Sigmoid colon (tissue), 6 donors: ENCODE measurements at regions not wholly inside any gene's neighbourhood (a gene's known extent, or its start where the extent isn't known, plus 50 kb on each side); places are given as distances from the start of the nearest gene placed in this dataset.
"Not testable (repeated sequence)": the region's sequence is repeated elsewhere in the genome, so short reads cannot be mapped to it uniquely, and the experiment has no call there.

ENCODE experiments used
- DNase-seq: peaks from one replicate; pipeline ENCODE4 v3.0.0-alpha.2; 2019
- H3K27ac ChIP-seq, 4 donors: fragments of 200-600 bp; sonication (generic); one replicate each; pipeline ENCODE4 v1.5.1; 2016 to 2019; ENCODE audit warnings: mild to moderate bottlenecking in 1 of 4
- H3K27me3 ChIP-seq, 3 donors: fragments of 200-600 bp; sonication (generic); one replicate each; pipeline ENCODE4 v1.5.1; 2019; ENCODE audit warnings: mild to moderate bottlenecking in 1 of 3
- H3K36me3 ChIP-seq, 4 donors: fragments of 200-600 bp; sonication (generic); one replicate each; pipeline ENCODE4 v1.5.1; 2016 to 2019
- H3K4me1 ChIP-seq, 4 donors: fragments of 200-600 bp; sonication (generic); one replicate each; pipeline ENCODE4 v1.5.1; 2017 to 2019
- H3K4me3 ChIP-seq, 4 donors: fragments of 200-600 bp; sonication (generic); one replicate each; pipeline ENCODE4 v1.5.1; 2017 to 2019; ENCODE audit warnings: mild to moderate bottlenecking in 2 of 4, moderate library complexity in 1 of 4
- H3K9me3 ChIP-seq, 4 donors: fragments of 200-600 bp in 3 of 4; sonication (generic) in 3 of 4; one replicate each; pipeline versions ENCODE4 v1.5.1 to v1.6.1; 2013 to 2019
- EP300 ChIP-seq, 4 donors: sonication (generic); formaldehyde crosslinking; IDR thresholded peaks; one replicate each; pipeline ENCODE4 v1.6.1; 2017; ENCODE audit warnings: antibody characterized with exemption in 4 of 4
- POLR2A ChIP-seq, 2 donors: fragments of 450-650 bp; IDR thresholded peaks; one replicate each; pipeline ENCODE4 v1.6.1; 2016; ENCODE audit warnings: antibody characterized with exemption in 2 of 2, mild to moderate bottlenecking in 2 of 2, moderate library complexity in 2 of 2
- POLR2AphosphoS5 ChIP-seq, 4 donors: sonication (generic); formaldehyde crosslinking; IDR thresholded peaks; one replicate each; pipeline ENCODE4 v1.6.1; 2017; ENCODE audit warnings: antibody characterized with exemption in 4 of 4
- WGBS, 2 donors: extraction: QIAGEN DNeasy Blood & Tissue Kit; methylation state at CpG; one replicate each; pipeline ENCODE4 v1.1.7; 2013; 5-methylcytosine and 5-hydroxymethylcytosine counted together
- intact Hi-C: fragments of 100-400 bp; cut with DNase I; formaldehyde crosslinking; loops from one replicate; pipeline ENCODE4 v1.15.1; 2023
- TF ChIP-seq, protein P1 (sequence below), 4 experiments: fragments of 450-650 bp in 3 of 4; fragments of 200-600 bp in 1 of 4; IDR thresholded peaks; one replicate each; pipeline ENCODE4 v1.5.1; 2016 to 2019; ENCODE audit warnings: antibody characterized with exemption in 4 of 4, mild to moderate bottlenecking in 3 of 4, moderate library complexity in 2 of 4
- donor health status: healthy with polysubstance abuse.
- donor health status: healthy.

DNA sequence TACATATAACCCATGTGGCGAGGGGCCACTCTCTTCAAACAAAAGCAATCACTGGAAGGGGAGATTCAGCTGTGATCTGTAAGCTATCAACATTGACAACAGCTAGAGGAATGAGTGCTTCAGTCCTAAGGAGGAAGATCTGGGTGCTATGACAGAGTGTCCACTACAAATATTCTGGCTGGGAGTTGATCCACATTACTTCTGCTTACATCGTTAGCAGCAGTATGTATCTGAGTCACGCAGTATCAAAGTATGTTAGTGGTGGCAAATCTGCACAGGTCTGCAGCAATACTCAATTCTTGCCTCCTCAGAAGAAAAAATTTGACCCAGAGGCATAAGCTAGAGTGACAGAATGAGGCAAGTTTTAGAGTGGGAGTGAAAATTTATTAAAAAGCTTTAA is 267.0 kb downstream of the PTH2R start:
- 90 to 91% methylated on average over 3 of the region's 3 CpGs for WGBS, 2 donors
- Histone ChIP-seq H3K27me3 (no peaks in the 10 kb centered on the region), H3K4me3 (no peak overlapping the region), H3K36me3 (no peaks in the 10 kb centered on the region), H3K9me3 (no peaks in the 10 kb centered on the region), H3K27ac (no peak overlapping the region), H3K4me1 (no peaks in the 10 kb centered on the region)
- no peak for DNase-seq
- intact Hi-C loops, result no loop called here
- TF ChIP-seq, protein P1, sequence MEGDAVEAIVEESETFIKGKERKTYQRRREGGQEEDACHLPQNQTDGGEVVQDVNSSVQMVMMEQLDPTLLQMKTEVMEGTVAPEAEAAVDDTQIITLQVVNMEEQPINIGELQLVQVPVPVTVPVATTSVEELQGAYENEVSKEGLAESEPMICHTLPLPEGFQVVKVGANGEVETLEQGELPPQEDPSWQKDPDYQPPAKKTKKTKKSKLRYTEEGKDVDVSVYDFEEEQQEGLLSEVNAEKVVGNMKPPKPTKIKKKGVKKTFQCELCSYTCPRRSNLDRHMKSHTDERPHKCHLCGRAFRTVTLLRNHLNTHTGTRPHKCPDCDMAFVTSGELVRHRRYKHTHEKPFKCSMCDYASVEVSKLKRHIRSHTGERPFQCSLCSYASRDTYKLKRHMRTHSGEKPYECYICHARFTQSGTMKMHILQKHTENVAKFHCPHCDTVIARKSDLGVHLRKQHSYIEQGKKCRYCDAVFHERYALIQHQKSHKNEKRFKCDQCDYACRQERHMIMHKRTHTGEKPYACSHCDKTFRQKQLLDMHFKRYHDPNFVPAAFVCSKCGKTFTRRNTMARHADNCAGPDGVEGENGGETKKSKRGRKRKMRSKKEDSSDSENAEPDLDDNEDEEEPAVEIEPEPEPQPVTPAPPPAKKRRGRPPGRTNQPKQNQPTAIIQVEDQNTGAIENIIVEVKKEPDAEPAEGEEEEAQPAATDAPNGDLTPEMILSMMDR (IDR thresholded peaks at IDR 0.05), result no peak
- TF ChIP-seq EP300 (IDR thresholded peaks at IDR 0.05), result no peak
- no peak for TF ChIP-seq POLR2A (IDR thresholded peaks at IDR 0.05)
- no peak for TF ChIP-seq POLR2AphosphoS5 (IDR thresholded peaks at IDR 0.05)

DNA sequence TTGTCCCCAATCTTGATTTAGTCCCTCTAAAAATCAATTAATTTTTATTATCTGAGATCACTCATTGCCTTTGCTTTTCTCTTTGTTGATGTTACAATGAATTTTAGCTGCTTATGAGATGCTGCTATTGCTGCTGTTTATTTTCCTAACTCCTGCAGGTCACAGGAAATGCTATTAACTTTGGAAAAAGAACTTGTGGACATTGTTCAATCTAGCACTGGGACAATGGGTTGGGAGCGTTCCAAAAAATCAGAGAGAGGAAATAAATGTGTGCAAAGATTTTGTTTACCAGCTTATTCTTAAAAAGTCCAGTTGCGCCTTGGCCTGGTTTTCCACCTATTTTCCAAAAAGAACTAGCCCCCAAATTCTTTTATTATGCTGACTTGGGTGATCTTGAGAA is 268.3 kb downstream of the PTH2R start:
- Histone ChIP-seq H3K27ac (no peak overlapping the region), H3K9me3 (no peaks in the 10 kb centered on the region), H3K4me3 (no peak overlapping the region), H3K27me3 (no peaks in the 10 kb centered on the region), H3K4me1 (no peaks in the 10 kb centered on the region), H3K36me3 (no peaks in the 10 kb centered on the region)
- intact Hi-C loops, result no loop called here
- no peak for DNase-seq
- no peak for TF ChIP-seq POLR2AphosphoS5 (IDR thresholded peaks at IDR 0.05)
- TF ChIP-seq EP300 (IDR thresholded peaks at IDR 0.05), result no peak
- TF ChIP-seq, protein P1 (IDR thresholded peaks at IDR 0.05), result no peak
- WGBS, 2 donors, result 80 to 91% methylated on average over 2 of the region's 2 CpGs

DNA sequence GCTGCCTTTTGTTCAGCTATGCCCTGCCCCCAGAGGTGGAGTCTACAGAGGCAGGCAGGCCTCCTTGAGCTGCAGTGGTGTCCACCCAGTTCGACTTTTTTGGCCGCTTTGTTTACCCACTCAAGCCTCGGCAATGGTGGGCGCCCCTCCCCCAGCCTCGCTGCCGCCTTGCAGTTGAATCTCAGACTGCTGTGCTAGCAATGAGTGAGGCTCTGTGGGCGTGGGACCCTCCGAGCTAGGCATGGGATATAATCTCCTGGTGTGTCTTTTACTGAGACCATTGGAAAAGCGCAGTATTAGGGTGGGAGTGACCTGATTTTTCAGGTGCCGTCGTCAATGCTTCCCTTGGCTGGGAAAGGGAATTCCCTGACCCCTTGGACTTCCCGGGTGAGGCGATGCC is 279.3 kb downstream of the PTH2R start:
- DNase-seq, H3K36me3 ChIP-seq, intact Hi-C loops: not testable (repeated sequence)

DNA sequence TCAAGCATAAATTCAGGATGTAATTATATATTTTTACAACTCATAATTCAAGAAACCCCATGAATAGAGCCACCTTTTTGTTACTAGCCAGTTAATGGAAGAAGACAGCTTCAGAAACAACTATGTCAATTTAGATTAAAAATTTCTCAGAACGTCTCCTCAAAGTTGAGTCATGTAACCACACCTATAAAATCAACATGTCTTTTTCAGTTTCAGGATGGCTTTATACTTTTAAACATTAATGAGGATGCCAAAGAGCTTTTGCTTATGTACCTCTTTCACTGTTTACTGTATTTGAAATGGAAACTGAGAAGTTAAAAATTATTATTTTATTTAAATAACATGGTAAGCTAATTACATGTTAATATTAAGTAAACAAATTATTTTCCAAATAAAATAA is 280.1 kb downstream of the PTH2R start:
- Histone ChIP-seq H3K36me3 (no peaks in the 10 kb centered on the region), H3K9me3 (no peaks in the 10 kb centered on the region), H3K27me3 (no peaks in the 10 kb centered on the region), H3K4me3 (no peak overlapping the region), H3K4me1 (no peaks in the 10 kb centered on the region), H3K27ac (no peak overlapping the region)
- no peak for DNase-seq
- intact Hi-C loops, result no loop called here
- 21 to 72% methylated on average over 1 of the region's 1 CpG for WGBS, 2 donors
- TF ChIP-seq POLR2AphosphoS5 (IDR thresholded peaks at IDR 0.05) (no peak), EP300 (IDR thresholded peaks at IDR 0.05) (no peak), POLR2A (IDR thresholded peaks at IDR 0.05) (no peak)
- TF ChIP-seq, protein P1 (IDR thresholded peaks at IDR 0.05), result no peak

More for the DNA sequence above, 279.3 kb downstream of the PTH2R start:
- 93 to 95% methylated on average over 13 of the region's 13 CpGs for WGBS, 2 donors
- H3K4me1 ChIP-seq, H3K9me3 ChIP-seq, H3K4me3 ChIP-seq, H3K27ac ChIP-seq, H3K27me3 ChIP-seq: not testable (repeated sequence)

DNA sequence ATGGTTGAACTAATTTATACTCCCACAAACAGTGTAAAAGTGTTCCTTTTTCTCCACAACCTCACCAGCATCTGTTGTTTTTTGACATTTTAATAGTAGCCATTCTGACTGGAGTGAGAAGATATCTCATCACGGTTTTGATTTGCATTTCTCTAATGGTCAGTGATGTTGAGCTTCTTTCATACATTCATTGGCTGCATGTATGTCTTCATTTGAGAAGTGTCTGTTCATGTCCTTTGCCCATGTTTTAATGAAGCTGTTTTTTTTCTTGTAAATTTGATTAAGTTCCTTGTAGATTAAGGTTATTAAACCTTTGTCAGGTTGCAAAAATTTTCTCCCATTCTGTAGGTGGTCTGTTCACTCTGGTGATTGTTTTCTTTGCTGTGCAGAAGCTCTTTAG is 281.1 kb downstream of the PTH2R start:
- H3K27me3 ChIP-seq, intact Hi-C loops, H3K9me3 ChIP-seq, H3K27ac ChIP-seq, H3K36me3 ChIP-seq, DNase-seq, H3K4me3 ChIP-seq, H3K4me1 ChIP-seq: not testable (repeated sequence)
- WGBS, 2 donors, result 91 to 96% methylated on average over 1 of the region's 1 CpG

DNA sequence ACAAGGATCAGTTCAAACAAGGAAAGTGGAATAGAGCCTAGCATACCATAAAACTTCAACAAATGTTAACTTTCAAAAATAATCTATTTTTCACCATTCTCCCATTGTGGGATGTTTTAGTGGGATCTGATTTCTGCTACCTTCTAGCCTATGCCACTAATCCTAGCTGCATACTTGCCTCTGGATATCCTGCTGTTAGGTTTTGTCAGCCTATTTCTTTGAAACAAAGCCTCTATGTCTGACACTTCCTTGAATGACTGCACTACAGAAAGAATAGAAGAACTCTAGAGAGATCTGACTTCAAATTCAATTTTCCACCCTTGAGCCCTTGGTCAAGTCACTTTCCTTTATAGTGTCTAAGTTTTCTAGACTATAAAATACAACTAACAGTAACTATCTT is 291.5 kb downstream of the PTH2R start:
- H3K9me3 ChIP-seq, result no peaks in the 10 kb centered on the region
- H3K27me3 ChIP-seq, result no peaks in the 10 kb centered on the region
- H3K27ac ChIP-seq, result no peak overlapping the region
- intact Hi-C loops, result no loop called here
- H3K4me1 ChIP-seq, result no peaks in the 10 kb centered on the region
- TF ChIP-seq POLR2AphosphoS5 (IDR thresholded peaks at IDR 0.05) (no peak), POLR2A (IDR thresholded peaks at IDR 0.05) (no peak), EP300 (IDR thresholded peaks at IDR 0.05) (no peak)
- TF ChIP-seq, protein P1 (IDR thresholded peaks at IDR 0.05), result no peak
- no peaks in the 10 kb centered on the region for H3K36me3 ChIP-seq
- DNase-seq, result no peak
- H3K4me3 ChIP-seq, result no peak overlapping the region
